Tibial nerve (tissue), 4 donors: ENCODE measurements at regions not wholly inside any gene's neighbourhood (a gene's known extent, or its start where the extent isn't known, plus 50 kb on each side); places are given as distances from the start of the nearest gene placed in this dataset.

ENCODE experiments used
- DNase-seq, 2 donors: peaks; one replicate each; pipeline ENCODE4 v3.0.0-alpha.2; 2019; ENCODE audit warnings: low spot score in 2 of 2
- H3K27ac ChIP-seq, 4 donors: fragments of 200-600 bp; sonication (generic) in 3 of 4; one replicate each; pipeline ENCODE4 v1.5.1; 2017 to 2019; ENCODE audit warnings: mild to moderate bottlenecking in 1 of 4
- H3K27me3 ChIP-seq, 2 donors: fragments of 200-600 bp; sonication (generic) in 1 of 2; one replicate each; pipeline versions ENCODE4 v1.5.1 to v1.6.0; 2017 to 2019
- H3K36me3 ChIP-seq, 3 donors: fragments of 200-600 bp; sonication (generic); one replicate each; pipeline ENCODE4 v1.5.1; 2018 to 2019
- H3K4me1 ChIP-seq, 4 donors: fragments of 200-600 bp; sonication (generic) in 3 of 4; one replicate each; pipeline ENCODE4 v1.5.1; 2017 to 2019
- H3K4me3 ChIP-seq, 4 donors: fragments of 200-600 bp; sonication (generic) in 3 of 4; one replicate each; pipeline ENCODE4 v1.5.1; 2017 to 2019; ENCODE audit warnings: mild to moderate bottlenecking in 1 of 4, moderate library complexity in 1 of 4
- H3K9me3 ChIP-seq, 4 donors: fragments of 200-600 bp; sonication (generic) in 3 of 4; one replicate each; pipeline ENCODE4 v1.5.1; 2017 to 2019
- EP300 ChIP-seq, 2 donors: sonication (generic); formaldehyde crosslinking; IDR thresholded peaks; one replicate each; pipeline ENCODE4 v1.6.1; 2017; ENCODE audit warnings: antibody characterized with exemption in 2 of 2, mild to moderate bottlenecking in 1 of 2
- POLR2A ChIP-seq, 2 donors: fragments of 450-650 bp; IDR thresholded peaks; one replicate each; pipeline ENCODE4 v1.6.1; 2017; ENCODE audit warnings: antibody characterized with exemption in 2 of 2, mild to moderate bottlenecking in 2 of 2, moderate library complexity in 2 of 2
- WGBS, 2 donors: methylation state at CpG; one replicate each; pipeline ENCODE4 v1.1.5; 2018; 5-methylcytosine and 5-hydroxymethylcytosine counted together
- TF ChIP-seq, protein P1 (sequence below), 5 experiments: fragments of 200-600 bp in 3 of 5; fragments of 450-650 bp in 2 of 5; sonication (generic) in 3 of 5; IDR thresholded peaks; one replicate each; pipeline ENCODE4 v1.5.1; 2016 to 2019; ENCODE audit warnings: antibody characterized with exemption in 5 of 5, mild to moderate bottlenecking in 3 of 5, moderate library complexity in 2 of 5

DNA sequence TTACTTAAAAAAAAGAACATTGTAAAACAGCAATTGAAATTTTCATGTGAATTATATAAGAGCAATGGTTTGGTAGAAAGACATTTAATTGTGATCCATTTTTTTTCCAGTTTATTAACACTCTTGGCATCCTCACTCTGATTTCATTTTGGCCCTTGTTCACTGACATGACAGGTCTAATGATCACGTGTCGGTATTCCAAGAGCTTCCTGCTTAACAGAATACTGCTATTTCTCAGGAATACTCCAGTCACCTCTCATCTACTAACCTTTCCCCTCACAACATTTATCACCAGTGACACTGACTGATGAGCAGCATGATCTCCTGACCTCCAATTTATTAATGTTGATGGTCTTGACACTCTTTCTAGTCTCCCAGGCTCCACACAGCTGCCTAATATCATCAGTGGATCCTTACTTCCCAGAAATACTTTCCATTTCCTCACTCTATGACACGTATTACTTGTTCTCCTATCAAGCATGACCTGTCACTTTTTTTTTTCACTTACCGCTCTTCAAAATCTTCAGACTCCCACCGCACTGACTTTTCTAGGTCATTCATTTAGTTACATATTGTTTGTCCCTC is 847.8 kb upstream of the SLIT2 start:
- Histone ChIP-seq H3K4me3 (no peak overlapping the region), H3K4me1 (no peaks in the 10 kb centered on the region), H3K27me3 (no peaks in the 10 kb centered on the region), H3K9me3 (no peaks in the 10 kb centered on the region), H3K36me3 (no peaks in the 10 kb centered on the region), H3K27ac (no peak overlapping the region)
- no peak for DNase-seq
- TF ChIP-seq POLR2A (IDR thresholded peaks at IDR 0.05) = no peak
- TF ChIP-seq, protein P1, sequence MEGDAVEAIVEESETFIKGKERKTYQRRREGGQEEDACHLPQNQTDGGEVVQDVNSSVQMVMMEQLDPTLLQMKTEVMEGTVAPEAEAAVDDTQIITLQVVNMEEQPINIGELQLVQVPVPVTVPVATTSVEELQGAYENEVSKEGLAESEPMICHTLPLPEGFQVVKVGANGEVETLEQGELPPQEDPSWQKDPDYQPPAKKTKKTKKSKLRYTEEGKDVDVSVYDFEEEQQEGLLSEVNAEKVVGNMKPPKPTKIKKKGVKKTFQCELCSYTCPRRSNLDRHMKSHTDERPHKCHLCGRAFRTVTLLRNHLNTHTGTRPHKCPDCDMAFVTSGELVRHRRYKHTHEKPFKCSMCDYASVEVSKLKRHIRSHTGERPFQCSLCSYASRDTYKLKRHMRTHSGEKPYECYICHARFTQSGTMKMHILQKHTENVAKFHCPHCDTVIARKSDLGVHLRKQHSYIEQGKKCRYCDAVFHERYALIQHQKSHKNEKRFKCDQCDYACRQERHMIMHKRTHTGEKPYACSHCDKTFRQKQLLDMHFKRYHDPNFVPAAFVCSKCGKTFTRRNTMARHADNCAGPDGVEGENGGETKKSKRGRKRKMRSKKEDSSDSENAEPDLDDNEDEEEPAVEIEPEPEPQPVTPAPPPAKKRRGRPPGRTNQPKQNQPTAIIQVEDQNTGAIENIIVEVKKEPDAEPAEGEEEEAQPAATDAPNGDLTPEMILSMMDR (IDR thresholded peaks at IDR 0.05) = no peak
- 81 to 82% methylated on average over 5 of the region's 5 CpGs for WGBS, 2 donors

DNA sequence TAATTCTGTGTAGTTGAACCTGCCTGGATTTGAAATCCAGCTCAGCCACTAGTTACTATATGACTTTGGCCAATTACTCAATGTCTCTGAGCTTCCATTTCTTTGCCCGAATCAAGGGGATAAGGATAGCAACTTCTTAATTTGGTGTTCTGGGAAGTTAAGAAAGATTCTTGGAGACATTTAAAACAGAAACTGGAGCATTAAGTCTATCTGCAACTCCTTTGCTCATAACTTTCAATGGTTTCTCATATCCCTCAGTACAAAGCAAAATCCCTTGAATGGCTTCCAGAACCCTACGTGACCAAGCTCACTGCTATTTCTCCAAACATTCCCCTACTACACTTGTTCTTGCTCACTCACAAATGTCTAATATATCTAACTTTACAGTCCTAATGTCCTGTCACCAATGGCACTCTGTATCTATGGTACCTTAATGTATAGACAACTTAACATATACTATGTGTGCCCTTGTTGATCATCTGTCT is 849.1 kb upstream of the SLIT2 start:
- H3K27ac ChIP-seq = no peak overlapping the region
- DNase-seq = no peak
- WGBS, 2 donors = 70 to 78% methylated on average over 2 of the region's 2 CpGs
- H3K36me3 ChIP-seq = no peaks in the 10 kb centered on the region
- H3K27me3 ChIP-seq = no peaks in the 10 kb centered on the region
- H3K4me1 ChIP-seq = no peaks in the 10 kb centered on the region
- no peaks in the 10 kb centered on the region for H3K9me3 ChIP-seq
- no peak overlapping the region for H3K4me3 ChIP-seq
- TF ChIP-seq EP300 (IDR thresholded peaks at IDR 0.05) (no peak), POLR2A (IDR thresholded peaks at IDR 0.05) (no peak)
- TF ChIP-seq, protein P1 (IDR thresholded peaks at IDR 0.05) = no peak

DNA sequence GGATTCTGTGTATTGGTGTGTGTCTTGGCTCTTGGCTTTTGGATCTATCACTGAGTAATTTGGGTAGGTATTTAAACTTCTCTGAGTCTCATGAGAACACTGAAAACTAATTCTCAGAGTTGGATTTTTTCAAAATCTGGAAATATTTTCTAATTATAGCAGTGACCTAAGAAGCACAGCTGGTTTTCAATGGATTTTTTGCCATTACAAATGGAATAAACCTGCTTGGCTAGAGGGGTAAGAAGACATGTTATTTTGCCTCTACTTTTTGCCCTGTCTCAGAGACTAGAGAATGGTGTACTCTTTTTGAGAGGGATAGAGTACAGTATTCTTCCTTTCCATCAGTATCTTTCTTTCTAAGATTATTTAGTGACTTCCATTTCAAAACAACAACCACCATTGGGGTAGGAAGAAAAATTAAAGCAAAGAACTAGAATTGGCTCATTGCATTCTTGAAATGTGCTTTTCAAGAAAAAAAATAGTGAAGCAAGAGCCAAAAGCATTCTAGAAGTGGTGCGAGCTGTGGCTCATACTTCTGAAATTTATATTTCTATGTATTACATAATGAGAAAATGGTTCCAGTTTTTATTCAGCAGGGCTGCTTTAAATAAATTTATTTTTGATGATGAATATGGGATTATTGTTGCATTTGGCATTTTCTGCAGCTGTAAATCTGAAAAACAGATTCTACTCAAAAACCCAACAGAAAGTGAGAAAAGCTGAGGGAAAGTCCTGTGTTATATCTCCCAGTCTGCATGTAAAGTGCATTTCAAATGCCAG is 850.2 kb upstream of the SLIT2 start:
- WGBS, 2 donors = 56 to 76% methylated on average over 1 of the region's 1 CpG

GRCh38 chr4:19400820-19401219 is 850.9 kb upstream of the SLIT2 start:
- H3K27me3 ChIP-seq = no peaks in the 10 kb centered on the region
- H3K27ac ChIP-seq = no peak overlapping the region
- H3K4me3 ChIP-seq = no peak overlapping the region
- H3K9me3 ChIP-seq = no peaks in the 10 kb centered on the region
- no peak for DNase-seq
- H3K36me3 ChIP-seq = no peaks in the 10 kb centered on the region
- WGBS, 2 donors = 72 to 79% methylated on average over 1 of the region's 1 CpG
- TF ChIP-seq EP300 (IDR thresholded peaks at IDR 0.05) (no peak), POLR2A (IDR thresholded peaks at IDR 0.05) (no peak)
- H3K4me1 ChIP-seq = no peaks in the 10 kb centered on the region

More for the DNA sequence above, 850.2 kb upstream of the SLIT2 start:
- Histone ChIP-seq H3K27ac (no peak overlapping the region), H3K9me3 (no peaks in the 10 kb centered on the region), H3K27me3 (no peaks in the 10 kb centered on the region), H3K4me3 (no peak overlapping the region), H3K4me1 (no peaks in the 10 kb centered on the region), H3K36me3 (no peaks in the 10 kb centered on the region)
- TF ChIP-seq, protein P1 (IDR thresholded peaks at IDR 0.05) = no peak
- TF ChIP-seq EP300 (IDR thresholded peaks at IDR 0.05) = no peak
- no peak for TF ChIP-seq POLR2A (IDR thresholded peaks at IDR 0.05)
- DNase-seq = no peak

- H3K4me3 ChIP-seq = no peak overlapping the region
- DNase-seq = no peak
- H3K9me3 ChIP-seq = no peaks in the 10 kb centered on the region
- H3K27ac ChIP-seq = no peak overlapping the region
- TF ChIP-seq EP300 (IDR thresholded peaks at IDR 0.05) (no peak), POLR2A (IDR thresholded peaks at IDR 0.05) (no peak)
- TF ChIP-seq, protein P1 (IDR thresholded peaks at IDR 0.05) = no peak
- no peaks in the 10 kb centered on the region for H3K27me3 ChIP-seq
- H3K4me1 ChIP-seq = no peaks in the 10 kb centered on the region
- no peaks in the 10 kb centered on the region for H3K36me3 ChIP-seq
Observed at GRCh38 chr4:19399001-19399400, 852.7 kb upstream of the SLIT2 start.
